ENCODE measurements at regions not wholly inside any gene's neighbourhood (a gene's known extent, or its start where the extent isn't known, plus 50 kb on each side); places are given as distances from the start of the nearest gene placed in this dataset.

DNA sequence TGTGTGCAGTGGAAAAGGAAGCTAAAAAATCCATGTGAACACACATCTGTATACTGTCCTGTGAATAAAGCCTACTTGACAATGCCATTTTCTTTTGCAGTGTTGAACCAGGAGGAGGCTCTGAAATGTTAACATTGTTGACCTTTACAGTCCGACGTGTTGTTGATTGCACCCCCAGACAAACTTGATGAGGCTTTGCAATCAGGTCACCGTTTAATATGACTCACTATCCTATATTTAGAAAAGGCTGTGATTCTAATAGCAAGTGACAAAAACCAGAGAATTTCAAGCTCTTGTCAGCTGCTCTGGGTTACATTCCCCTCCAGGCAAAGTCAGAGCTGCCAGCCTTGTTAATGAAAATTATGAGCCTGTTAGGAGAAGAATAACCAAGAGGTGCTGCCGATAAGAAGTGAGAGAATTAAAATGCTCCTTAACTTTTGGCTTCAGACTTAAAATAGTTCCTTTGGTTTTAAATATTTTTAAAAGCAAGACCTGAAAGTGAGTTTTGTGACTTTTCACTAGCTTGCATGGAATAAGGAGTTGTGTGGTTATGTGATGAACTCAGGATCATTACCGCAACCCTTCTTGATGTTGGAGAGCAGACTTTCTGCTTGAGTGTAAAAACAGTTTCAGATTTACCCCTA lies 162.1 kb downstream of the QPCT start:
- H3K9me3 ChIP-seq: no peaks in the 10 kb centered on the region
- H3K27ac ChIP-seq: no peak overlapping the region
- no peak overlapping the region for H3K4me3 ChIP-seq
- 55 to 83% (median 71%) methylated on average over 5 of the region's 5 CpGs for WGBS, 5 donors
- no peak for DNase-seq
- no peaks in the 10 kb centered on the region for H3K36me3 ChIP-seq
- H3K4me1 ChIP-seq: no peaks in the 10 kb centered on the region
- intact Hi-C loops (cut with DNase I; ENCODE audit: low total_unique reads): no loop called here
- no peak for TF ChIP-seq POLR2A (IDR thresholded peaks at IDR 0.05)
- no peak for TF ChIP-seq POLR2AphosphoS5 (IDR thresholded peaks at IDR 0.05)
- TF ChIP-seq, protein P1, sequence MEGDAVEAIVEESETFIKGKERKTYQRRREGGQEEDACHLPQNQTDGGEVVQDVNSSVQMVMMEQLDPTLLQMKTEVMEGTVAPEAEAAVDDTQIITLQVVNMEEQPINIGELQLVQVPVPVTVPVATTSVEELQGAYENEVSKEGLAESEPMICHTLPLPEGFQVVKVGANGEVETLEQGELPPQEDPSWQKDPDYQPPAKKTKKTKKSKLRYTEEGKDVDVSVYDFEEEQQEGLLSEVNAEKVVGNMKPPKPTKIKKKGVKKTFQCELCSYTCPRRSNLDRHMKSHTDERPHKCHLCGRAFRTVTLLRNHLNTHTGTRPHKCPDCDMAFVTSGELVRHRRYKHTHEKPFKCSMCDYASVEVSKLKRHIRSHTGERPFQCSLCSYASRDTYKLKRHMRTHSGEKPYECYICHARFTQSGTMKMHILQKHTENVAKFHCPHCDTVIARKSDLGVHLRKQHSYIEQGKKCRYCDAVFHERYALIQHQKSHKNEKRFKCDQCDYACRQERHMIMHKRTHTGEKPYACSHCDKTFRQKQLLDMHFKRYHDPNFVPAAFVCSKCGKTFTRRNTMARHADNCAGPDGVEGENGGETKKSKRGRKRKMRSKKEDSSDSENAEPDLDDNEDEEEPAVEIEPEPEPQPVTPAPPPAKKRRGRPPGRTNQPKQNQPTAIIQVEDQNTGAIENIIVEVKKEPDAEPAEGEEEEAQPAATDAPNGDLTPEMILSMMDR (IDR thresholded peaks at IDR 0.05 in 8 of 11, conservative IDR thresholded peaks at IDR 0.05 in 3 of 11): no peak
- H3K27me3 ChIP-seq (replicated peaks in 1 of 7): no peaks in the 10 kb centered on the region

DNA sequence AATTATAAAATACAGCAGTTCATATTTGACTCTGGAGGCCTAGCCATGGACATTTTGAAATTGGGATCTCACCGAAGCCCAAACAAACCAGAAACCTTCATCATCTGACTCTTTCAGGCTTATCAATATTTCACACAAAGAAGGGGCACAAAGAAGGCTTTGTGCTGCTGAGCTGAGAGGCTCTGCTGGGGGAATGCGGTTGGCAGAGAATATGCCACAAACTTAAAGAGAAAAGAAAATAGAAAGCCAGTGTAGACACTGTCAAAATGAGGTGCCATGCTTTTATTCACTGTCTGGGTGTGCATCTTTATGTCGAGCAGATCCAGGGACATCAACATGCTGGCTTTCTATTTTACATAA lies 162.6 kb downstream of the QPCT start:
- no peaks in the 10 kb centered on the region for H3K36me3 ChIP-seq
- H3K27me3 ChIP-seq (replicated peaks in 1 of 7): no peaks in the 10 kb centered on the region
- H3K9me3 ChIP-seq: no peaks in the 10 kb centered on the region
- DNase-seq: no peak
- no peak for TF ChIP-seq POLR2AphosphoS5 (IDR thresholded peaks at IDR 0.05)
- TF ChIP-seq POLR2A (IDR thresholded peaks at IDR 0.05): no peak
- TF ChIP-seq, protein P1 (IDR thresholded peaks at IDR 0.05 in 8 of 11, conservative IDR thresholded peaks at IDR 0.05 in 3 of 11): no peak
- intact Hi-C loops (cut with DNase I; ENCODE audit: low total_unique reads): no loop called here
- 80 to 94% (median 88%) methylated on average over 3 of the region's 3 CpGs for WGBS, 5 donors
- H3K4me1 ChIP-seq: no peaks in the 10 kb centered on the region
- no peak overlapping the region for H3K4me3 ChIP-seq
- H3K27ac ChIP-seq: no peak overlapping the region

DNA sequence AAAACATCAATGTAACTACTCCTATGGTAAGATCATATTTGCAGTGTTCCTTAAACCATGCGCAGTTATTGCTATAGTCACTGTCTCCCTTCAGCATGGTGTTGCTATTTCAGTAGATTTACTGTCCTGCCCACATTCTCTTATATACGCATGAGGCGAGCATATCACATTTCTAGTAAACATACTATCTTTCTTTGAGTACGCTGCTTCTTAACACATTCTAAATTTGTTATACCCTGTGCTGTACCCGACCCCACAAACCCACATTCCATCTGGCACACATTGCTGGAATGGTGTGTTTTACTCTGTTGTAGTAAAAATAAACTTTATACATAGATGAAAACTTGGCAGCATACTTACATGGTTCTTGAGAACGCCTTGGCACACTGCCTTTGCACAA lies 163.3 kb downstream of the QPCT start:
- no peaks in the 10 kb centered on the region for H3K27me3 ChIP-seq (replicated peaks in 1 of 7)
- no peaks in the 10 kb centered on the region for H3K36me3 ChIP-seq
- no peak overlapping the region for H3K4me3 ChIP-seq
- no peak overlapping the region for H3K27ac ChIP-seq
- intact Hi-C loops (cut with DNase I; ENCODE audit: low total_unique reads): no loop called here
- no peaks in the 10 kb centered on the region for H3K4me1 ChIP-seq
- no peaks in the 10 kb centered on the region for H3K9me3 ChIP-seq
- WGBS, 5 donors: 84 to 93% (median 90%) methylated on average over 6 of the region's 6 CpGs
- DNase-seq: no peak
- TF ChIP-seq POLR2A (IDR thresholded peaks at IDR 0.05) (no peak), POLR2AphosphoS5 (IDR thresholded peaks at IDR 0.05) (no peak)
- TF ChIP-seq, protein P1 (IDR thresholded peaks at IDR 0.05 in 8 of 11, conservative IDR thresholded peaks at IDR 0.05 in 3 of 11): no peak

DNA sequence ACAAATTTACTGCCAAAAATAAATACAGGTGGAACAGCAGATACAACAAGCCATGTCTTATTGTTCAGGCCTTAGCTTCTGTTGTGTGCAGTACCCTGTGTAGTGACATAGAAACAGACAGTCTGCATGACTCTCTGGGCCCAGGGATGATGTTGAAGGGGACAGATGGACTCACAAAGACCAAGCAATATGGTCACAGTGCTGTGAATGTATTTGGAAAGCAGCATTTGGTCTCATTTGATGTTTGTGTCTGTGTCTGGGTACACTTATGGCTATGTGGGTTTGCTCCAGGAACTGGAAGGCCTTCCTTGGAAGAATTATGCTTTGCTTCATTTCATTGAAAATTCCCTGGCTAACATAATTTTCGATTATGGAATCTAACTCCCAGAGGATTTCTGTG lies 158.5 kb downstream of the CDC42EP3 start:
- H3K9me3 ChIP-seq: peaks cover 0 to 5% (median 0%) of the 10 kb centered on the region in 8 donors
- no peak overlapping the region for H3K4me3 ChIP-seq
- WGBS, 5 donors: 79 to 98% (median 86%) methylated on average over 1 of the region's 1 CpG
- no peaks in the 10 kb centered on the region for H3K4me1 ChIP-seq
- TF ChIP-seq POLR2AphosphoS5 (IDR thresholded peaks at IDR 0.05) (no peak), POLR2A (IDR thresholded peaks at IDR 0.05) (no peak)
- TF ChIP-seq, protein P1 (IDR thresholded peaks at IDR 0.05 in 8 of 11, conservative IDR thresholded peaks at IDR 0.05 in 3 of 11): no peak
- DNase-seq: no peak
- H3K36me3 ChIP-seq: no peaks in the 10 kb centered on the region
- intact Hi-C loops (cut with DNase I; ENCODE audit: low total_unique reads): no loop called here
- no peak overlapping the region for H3K27ac ChIP-seq
- no peaks in the 10 kb centered on the region for H3K27me3 ChIP-seq (replicated peaks in 1 of 7)
